ENCODE measurements at regions not wholly inside any gene's neighbourhood (a gene's known extent, or its start where the extent isn't known, plus 50 kb on each side); places are given as distances from the start of the nearest gene placed in this dataset.

DNA sequence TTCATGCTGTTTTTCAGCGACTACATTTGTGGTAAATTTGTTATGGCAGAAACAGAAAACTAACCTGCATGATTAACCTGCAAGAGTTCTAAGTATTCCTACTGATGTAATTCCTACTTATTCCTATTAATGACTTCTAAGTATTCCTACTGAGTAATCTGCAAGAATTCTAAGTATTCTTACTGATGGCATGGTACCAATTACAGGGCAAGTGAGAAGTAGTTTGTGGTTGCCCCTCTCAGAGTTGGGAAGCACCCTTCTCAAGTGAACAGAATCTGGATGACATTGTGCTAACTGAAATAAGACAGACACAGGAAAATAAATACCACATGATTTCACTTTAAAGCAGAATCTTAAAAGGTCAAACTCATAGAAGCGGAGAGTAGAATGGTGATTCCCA lies 100.9 kb upstream of the CPNE8 start:
- TF ChIP-seq, protein P1, sequence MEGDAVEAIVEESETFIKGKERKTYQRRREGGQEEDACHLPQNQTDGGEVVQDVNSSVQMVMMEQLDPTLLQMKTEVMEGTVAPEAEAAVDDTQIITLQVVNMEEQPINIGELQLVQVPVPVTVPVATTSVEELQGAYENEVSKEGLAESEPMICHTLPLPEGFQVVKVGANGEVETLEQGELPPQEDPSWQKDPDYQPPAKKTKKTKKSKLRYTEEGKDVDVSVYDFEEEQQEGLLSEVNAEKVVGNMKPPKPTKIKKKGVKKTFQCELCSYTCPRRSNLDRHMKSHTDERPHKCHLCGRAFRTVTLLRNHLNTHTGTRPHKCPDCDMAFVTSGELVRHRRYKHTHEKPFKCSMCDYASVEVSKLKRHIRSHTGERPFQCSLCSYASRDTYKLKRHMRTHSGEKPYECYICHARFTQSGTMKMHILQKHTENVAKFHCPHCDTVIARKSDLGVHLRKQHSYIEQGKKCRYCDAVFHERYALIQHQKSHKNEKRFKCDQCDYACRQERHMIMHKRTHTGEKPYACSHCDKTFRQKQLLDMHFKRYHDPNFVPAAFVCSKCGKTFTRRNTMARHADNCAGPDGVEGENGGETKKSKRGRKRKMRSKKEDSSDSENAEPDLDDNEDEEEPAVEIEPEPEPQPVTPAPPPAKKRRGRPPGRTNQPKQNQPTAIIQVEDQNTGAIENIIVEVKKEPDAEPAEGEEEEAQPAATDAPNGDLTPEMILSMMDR (IDR thresholded peaks at IDR 0.05): no peak
- no peak for TF ChIP-seq POLR2A (IDR thresholded peaks at IDR 0.05)
